Endothelial cell of umbilical vein (primary cell): ENCODE measurements at regions not wholly inside any gene's neighbourhood (a gene's known extent, or its start where the extent isn't known, plus 50 kb on each side); places are given as distances from the start of the nearest gene placed in this dataset.

Source experiments
- BruUV-seq: library from RNA; stranded (reverse); fragments of 400-500 nt; replicated peaks from 2 replicates; lab custom pipeline; 2021; lab: Mats Ljungman, UMichigan
- CTCF ChIA-PET: fragments of 300-600, 350-600 bp; sonication (Branson Sonifier 250); formaldehyde crosslinking; loops from one replicate; lab custom pipeline; 2021; ENCODE audit warnings: antibody characterized with exemption, inconsistent platforms; lab: Charles Lee
- POLR2A ChIA-PET: fragments of 300-600, 350-600 bp; sonication (Branson Sonifier 250); formaldehyde crosslinking; loops from one replicate; lab custom pipeline; 2021; ENCODE audit warnings: antibody characterized with exemption, inconsistent platforms; lab: Charles Lee
- DNase-seq: peaks from one replicate; pipeline ENCODE4 v3.0.0-alpha.2; 2011; ENCODE audit warnings: low read depth, low spot score
- FAIRE-seq: peaks from 2 replicates; lab custom pipeline; 2011; peaks lifted over from hg19 to GRCh38; lab: Jason Lieb, UNC
- H2AFZ ChIP-seq: 2 replicates; pipeline ENCODE4 v1.6.0; 2012; ENCODE audit warnings: low read depth, low read length, control low read depth, inconsistent platforms
- H3K27ac ChIP-seq: 2 replicates; pipeline ENCODE4 v1.5.1; 2011; ENCODE audit warnings: low read depth, mild to moderate bottlenecking, control low read depth, low read length, moderate library complexity; ENCODE audit not compliant: insufficient read depth
- H3K27me3 ChIP-seq, 2 experiments: 2 replicates each; pipeline versions ENCODE4 v1.6.0 to v1.6.1; 2011; ENCODE audit warnings: low read length in 2 of 2, mixed read lengths in 1 of 2; ENCODE audit not compliant: control insufficient read depth in 2 of 2, insufficient read depth in 2 of 2
- H3K36me3 ChIP-seq, 2 experiments: 2 replicates in 1 of 2; 3 replicates in 1 of 2; pipeline ENCODE4 v1.5.1; 2011; ENCODE audit warnings: low read length in 2 of 2, mild to moderate bottlenecking in 1 of 2, moderate library complexity in 1 of 2; ENCODE audit not compliant: control insufficient read depth in 2 of 2, insufficient read depth in 2 of 2; ENCODE audit errors: extremely low read depth in 1 of 2
- H3K4me1 ChIP-seq: 3 replicates; pipeline ENCODE4 v1.5.1; 2011; ENCODE audit warnings: mild to moderate bottlenecking, low read length; ENCODE audit not compliant: control insufficient read depth, insufficient read depth; ENCODE audit errors: extremely low read depth
- H3K4me2 ChIP-seq: 2 replicates; pipeline ENCODE4 v1.6.1; 2011; ENCODE audit warnings: low read length, control low read depth, mixed read lengths; ENCODE audit not compliant: insufficient read depth
- H3K4me3 ChIP-seq, 3 experiments: fragments of 200-600 bp in 1 of 3; sonication (generic), shearing (Covaris generic) in 1 of 3; replicated peaks in 1 of 3; 2 replicates each; pipeline ENCODE4 v1.5.1; 2011 to 2016; ENCODE audit warnings: control low read depth in 3 of 3, low read length in 3 of 3, mild to moderate bottlenecking in 2 of 3, inconsistent platforms in 1 of 3, low read depth in 1 of 3, moderate library complexity in 1 of 3; ENCODE audit not compliant: insufficient read depth in 1 of 3
- H3K79me2 ChIP-seq: 2 replicates; pipeline ENCODE4 v1.6.0; 2012; ENCODE audit warnings: low read length, inconsistent platforms; ENCODE audit not compliant: control insufficient read depth, insufficient read depth
- H3K9ac ChIP-seq: replicated peaks from 2 replicates; pipeline ENCODE3; 2011; ENCODE audit warnings: low read length, control low read depth; ENCODE audit not compliant: insufficient read depth; ENCODE audit errors: extremely low read depth
- H3K9me1 ChIP-seq: replicated peaks from 3 replicates; pipeline ENCODE4 v1.6.0; 2011; ENCODE audit warnings: mild to moderate bottlenecking, low read length; ENCODE audit not compliant: control insufficient read depth, insufficient read depth; ENCODE audit errors: extremely low read depth
- H3K9me3 ChIP-seq: replicated peaks from 2 replicates; pipeline ENCODE4 v1.5.1; 2012; ENCODE audit warnings: low read length, inconsistent platforms; ENCODE audit not compliant: control insufficient read depth, insufficient read depth
- H4K20me1 ChIP-seq: replicated peaks from 2 replicates; pipeline ENCODE3; 2011; ENCODE audit warnings: mild to moderate bottlenecking, low read length; ENCODE audit not compliant: control insufficient read depth, insufficient read depth; ENCODE audit errors: extremely low read depth
- EZH2 ChIP-seq: IDR thresholded peaks from 2 replicates; pipeline ENCODE4 v1.6.1; 2012; ENCODE audit warnings: borderline replicate concordance, low read depth, mild to moderate bottlenecking, moderate library complexity, low read length, inconsistent platforms; ENCODE audit not compliant: severe bottlenecking
- FOS ChIP-seq: IDR thresholded peaks from 2 replicates; pipeline ENCODE4 v1.6.1; 2011; ENCODE audit warnings: mild to moderate bottlenecking, low read length, moderate library complexity, borderline replicate concordance; ENCODE audit not compliant: insufficient read depth
- GATA2 ChIP-seq: IDR thresholded peaks from 2 replicates; pipeline ENCODE4 v1.7.0; 2011; ENCODE audit warnings: low read depth, mild to moderate bottlenecking, moderate library complexity, mixed read lengths, low read length; ENCODE audit not compliant: insufficient read length, insufficient read depth
- JUN ChIP-seq: IDR thresholded peaks from 2 replicates; pipeline ENCODE4 v1.6.1; 2011; ENCODE audit warnings: borderline replicate concordance, low read depth; ENCODE audit not compliant: insufficient read length, insufficient read depth
- MYC ChIP-seq: IDR thresholded peaks from one replicate; pipeline ENCODE4 v1.6.1; 2011; ENCODE audit warnings: mild to moderate bottlenecking, low read depth, low read length
- POLR2A ChIP-seq: IDR thresholded peaks from 2 replicates; pipeline ENCODE4 v1.6.1; 2012; ENCODE audit warnings: low read depth, mild to moderate bottlenecking, control low read depth, low read length
- POLR2AphosphoS5 ChIP-seq: IDR thresholded peaks from 2 replicates; pipeline ENCODE4 v1.6.1; 2012; ENCODE audit warnings: low read depth, mild to moderate bottlenecking, control low read depth, low read length, moderate library complexity; ENCODE audit not compliant: insufficient read depth
- dilution Hi-C: fragments of 300-500 bp; cut with MboI; formaldehyde crosslinking; loops from one replicate; pipeline ENCODE4 v1.15.0; 2019; ENCODE audit warnings: low sequenced_read_pairs; ENCODE audit not compliant: extremely low pct_ligation_motif_present
- intact Hi-C: fragments of 100-400 bp; cut with micrococcal nuclease; formaldehyde crosslinking; loops from one replicate; pipeline ENCODE4 v1.10.0; 2022
- TF ChIP-seq, protein P1 (sequence below): IDR thresholded peaks from 2 replicates; pipeline ENCODE4 v1.6.1; 2011; ENCODE audit not compliant: insufficient read depth, insufficient read length
- TF ChIP-seq, protein P2 (sequence below), 2 donors: IDR thresholded peaks; 1 replicate in 1 of 2; 2 replicates in 1 of 2; pipeline ENCODE4 v1.5.1; 2011; ENCODE audit warnings: low read length in 2 of 2, mild to moderate bottlenecking in 2 of 2, moderate library complexity in 2 of 2, control low read depth in 1 of 2, inconsistent platforms in 1 of 2, low read depth in 1 of 2; ENCODE audit not compliant: insufficient read depth in 1 of 2; ENCODE audit errors: extremely low read depth in 1 of 2

DNA sequence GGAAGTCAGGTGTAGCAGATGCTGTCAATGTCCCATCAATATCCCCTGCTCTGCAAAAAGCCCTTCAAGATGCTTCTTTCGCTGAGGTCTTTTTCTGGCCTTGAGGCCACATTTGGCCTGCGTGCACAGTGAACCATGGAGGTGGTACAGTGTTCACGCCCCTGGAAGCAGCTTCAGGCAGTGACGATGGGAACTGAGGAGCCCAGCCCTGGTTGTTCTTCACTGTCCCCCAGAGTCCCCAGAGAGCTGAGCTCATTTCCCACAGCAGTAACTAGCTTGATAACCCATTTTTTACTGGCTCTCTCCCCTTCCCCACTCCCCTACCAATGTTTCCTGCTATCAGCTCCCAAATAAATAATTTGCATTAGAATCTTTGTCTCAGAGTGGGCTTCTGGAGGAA lies 76.5 kb downstream of the OLIG1 start:
- Histone ChIP-seq H3K9ac (no peak overlapping the region), H3K4me3 (no peak overlapping the region), H4K20me1 (no peaks in the 10 kb centered on the region), H2AFZ (no peak overlapping the region), H3K4me1 (no peaks in the 10 kb centered on the region), H3K36me3 (no peaks in the 10 kb centered on the region), H3K79me2 (no peaks in the 10 kb centered on the region), H3K27me3 (peaks cover 7 to 10% of the 10 kb centered on the region in 2 experiments), H3K9me1 (no peaks in the 10 kb centered on the region), H3K9me3 (no peaks in the 10 kb centered on the region), H3K4me2 (no peak overlapping the region), H3K27ac (no peak overlapping the region)
- TF ChIP-seq FOS (no peak), POLR2A (no peak), JUN (no peak), GATA2 (no peak), MYC (no peak), POLR2AphosphoS5 (no peak), EZH2 (no peak)
- TF ChIP-seq, protein P1, sequence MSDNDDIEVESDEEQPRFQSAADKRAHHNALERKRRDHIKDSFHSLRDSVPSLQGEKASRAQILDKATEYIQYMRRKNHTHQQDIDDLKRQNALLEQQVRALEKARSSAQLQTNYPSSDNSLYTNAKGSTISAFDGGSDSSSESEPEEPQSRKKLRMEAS: no peak
- TF ChIP-seq, protein P2, sequence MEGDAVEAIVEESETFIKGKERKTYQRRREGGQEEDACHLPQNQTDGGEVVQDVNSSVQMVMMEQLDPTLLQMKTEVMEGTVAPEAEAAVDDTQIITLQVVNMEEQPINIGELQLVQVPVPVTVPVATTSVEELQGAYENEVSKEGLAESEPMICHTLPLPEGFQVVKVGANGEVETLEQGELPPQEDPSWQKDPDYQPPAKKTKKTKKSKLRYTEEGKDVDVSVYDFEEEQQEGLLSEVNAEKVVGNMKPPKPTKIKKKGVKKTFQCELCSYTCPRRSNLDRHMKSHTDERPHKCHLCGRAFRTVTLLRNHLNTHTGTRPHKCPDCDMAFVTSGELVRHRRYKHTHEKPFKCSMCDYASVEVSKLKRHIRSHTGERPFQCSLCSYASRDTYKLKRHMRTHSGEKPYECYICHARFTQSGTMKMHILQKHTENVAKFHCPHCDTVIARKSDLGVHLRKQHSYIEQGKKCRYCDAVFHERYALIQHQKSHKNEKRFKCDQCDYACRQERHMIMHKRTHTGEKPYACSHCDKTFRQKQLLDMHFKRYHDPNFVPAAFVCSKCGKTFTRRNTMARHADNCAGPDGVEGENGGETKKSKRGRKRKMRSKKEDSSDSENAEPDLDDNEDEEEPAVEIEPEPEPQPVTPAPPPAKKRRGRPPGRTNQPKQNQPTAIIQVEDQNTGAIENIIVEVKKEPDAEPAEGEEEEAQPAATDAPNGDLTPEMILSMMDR (IDR thresholded peaks at IDR 0.05; ENCODE audit: extremely low read depth in 1 of 2, insufficient read depth in 1 of 2, low read depth in 1 of 2, low read length in 2 of 2): no peak
- BruUV-seq: no TSS peak
- FAIRE-seq (no peak), DNase-seq (no peak)
- ChIA-PET POLR2A (interaction anchor here (0.5 kb wide), 1 partner anchor 685 kb away, joined by 7 read pairs; no protein-coding TSS in a partner anchor), CTCF (interaction anchor here (1.4 to 2.2 kb wide), 2 partner anchors 19 to 206 kb away, joined by 4 to 8 read pairs; no protein-coding TSS in a partner anchor)
- intact Hi-C loops: no loop called here
- dilution Hi-C loops: no loop called here
